Neural progenitor cell (in vitro differentiated cells): ENCODE measurements at regions not wholly inside any gene's neighbourhood (a gene's known extent, or its start where the extent isn't known, plus 50 kb on each side); places are given as distances from the start of the nearest gene placed in this dataset. TPM values are rescaled to one million over a fixed set of nuclear protein-coding genes. Genes with fewer than 3 reads are reported as not detected.
A peak's percentile ranks its signal among the peaks of the same experiment; 100 is the strongest.

Source experiments
- DNase-seq: peaks from one replicate; pipeline ENCODE4 v3.0.0-alpha.2; 2016; ENCODE audit warnings: low spot score
- H2AFZ ChIP-seq: fragments of 200-600 bp; sonication (generic); replicated peaks from 2 replicates; pipeline ENCODE4 v1.6.1; 2016; ENCODE audit warnings: antibody characterized with exemption
- H3F3A ChIP-seq: fragments of 200-600 bp; sonication (generic); 2 replicates; pipeline ENCODE4 v1.6.1; 2016; ENCODE audit warnings: antibody characterized with exemption, low read depth
- H3K27ac ChIP-seq: fragments of 200-600 bp; sonication (generic); 2 replicates; pipeline ENCODE4 v1.5.1; 2016; ENCODE audit warnings: mild to moderate bottlenecking
- H3K27me3 ChIP-seq: fragments of 200-600 bp; sonication (generic); 2 replicates; pipeline ENCODE4 v1.6.1; 2016; ENCODE audit warnings: mild to moderate bottlenecking, moderate library complexity
- H3K36me3 ChIP-seq: fragments of 200-600 bp; sonication (generic); 2 replicates; pipeline ENCODE4 v1.5.1; 2016
- H3K4me1 ChIP-seq: fragments of 200-600 bp; sonication (generic); 2 replicates; pipeline ENCODE4 v1.6.1; 2016; ENCODE audit warnings: mixed run types
- H3K4me2 ChIP-seq: fragments of 200-600 bp; sonication (generic); 2 replicates; pipeline ENCODE4 v1.6.1; 2016
- H3K4me3 ChIP-seq: fragments of 200-600 bp; sonication (generic); 2 replicates; pipeline ENCODE4 v1.5.1; 2016
- H3K79me2 ChIP-seq: fragments of 200-600 bp; sonication (generic); 2 replicates; pipeline ENCODE4 v1.6.1; 2016; ENCODE audit warnings: low read depth
- H3K9ac ChIP-seq: fragments of 200-600 bp; sonication (generic); 2 replicates; pipeline ENCODE4 v1.6.1; 2016
- H3K9me3 ChIP-seq: fragments of 200-600 bp; sonication (generic); 2 replicates; pipeline ENCODE4 v1.5.1; 2016; ENCODE audit warnings: low read depth
- H4K20me1 ChIP-seq: fragments of 200-600 bp; sonication (generic); 2 replicates; pipeline ENCODE4 v1.6.1; 2016; ENCODE audit warnings: low read depth
- H3K27ac Mint-ChIP-seq: 3 replicates; pipeline ENCODE4 v1.8.0; 2021; ENCODE audit warnings: mixed read lengths
- H3K27me3 Mint-ChIP-seq: 2 replicates; pipeline ENCODE4 v1.8.0; 2022; ENCODE audit warnings: low read depth, mild to moderate bottlenecking, inconsistent platforms, moderate library complexity, mixed read lengths; ENCODE audit not compliant: insufficient read depth
- H3K36me3 Mint-ChIP-seq: 3 replicates; pipeline ENCODE4 v1.8.0; 2021; ENCODE audit warnings: mixed read lengths
- H3K4me1 Mint-ChIP-seq: 3 replicates; pipeline ENCODE4 v1.8.0; 2021; ENCODE audit warnings: mixed read lengths
- H3K4me3 Mint-ChIP-seq: 3 replicates; pipeline ENCODE4 v1.8.0; 2021; ENCODE audit warnings: mild to moderate bottlenecking, moderate library complexity, mixed read lengths
- H3K9me3 Mint-ChIP-seq: 3 replicates; pipeline ENCODE4 v1.8.0; 2020; ENCODE audit warnings: mixed read lengths
- EZH2 ChIP-seq: fragments of 200-600 bp; sonication (generic); IDR thresholded peaks from 2 replicates; pipeline ENCODE4 v1.6.1; 2017; ENCODE audit warnings: antibody characterized with exemption, mild to moderate bottlenecking, moderate library complexity
- EZH2phosphoT487 ChIP-seq: fragments of 200-600 bp; sonication (generic); IDR thresholded peaks from 2 replicates; pipeline ENCODE4 v1.6.1; 2017; ENCODE audit warnings: antibody characterized with exemption
- small RNA-seq: library from RNA; depleted of rRNA; stranded (forward); fragments of <200 nt; gene quantifications from one replicate; pipeline ENCODE3, GENCODE V24; 2015
- TF ChIP-seq, protein P1 (sequence below): fragments of 200-600 bp; sonication (generic); IDR thresholded peaks from 2 replicates; pipeline ENCODE4 v1.5.1; 2017; ENCODE audit warnings: antibody characterized with exemption, mild to moderate bottlenecking

DNA sequence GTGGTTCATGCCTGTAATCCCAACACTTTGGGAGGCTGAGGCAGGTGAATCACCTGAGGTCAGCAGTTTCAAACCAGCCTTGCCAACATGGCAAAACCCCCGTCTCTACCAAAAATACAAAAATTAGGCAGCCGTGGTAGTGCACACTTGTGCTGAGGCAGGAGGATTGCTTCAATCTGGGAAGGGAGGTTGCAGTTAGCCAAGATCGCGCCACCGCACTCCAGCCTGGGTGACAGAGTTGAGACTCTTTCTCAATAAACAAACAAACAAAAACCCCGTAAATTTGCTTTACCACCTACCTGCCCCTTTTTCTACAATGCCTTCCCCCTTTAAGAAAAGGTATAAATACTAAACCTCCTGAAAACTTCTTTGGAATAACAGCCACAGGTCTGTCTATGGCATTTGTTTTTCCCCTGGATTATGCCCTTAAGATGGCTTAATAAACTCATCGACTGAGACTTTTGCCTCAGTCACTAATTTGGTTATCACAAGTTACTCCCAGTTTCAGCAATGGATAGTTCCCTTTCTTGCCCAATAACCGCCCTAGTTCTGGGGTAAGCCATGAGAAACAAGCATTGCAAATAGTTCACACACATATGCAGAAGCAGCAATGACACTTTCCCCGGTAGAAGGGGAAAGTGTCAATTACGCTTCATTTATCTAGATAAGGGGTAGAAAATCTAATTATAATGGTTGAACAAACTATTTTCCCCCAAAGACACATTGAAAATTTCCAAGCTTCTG lies 52.8 kb upstream of the SVIL start:
- Histone ChIP-seq H3K9ac (no peak overlapping the region), H3F3A (peaks cover 17% of the 10 kb centered on the region), H3K27me3 (no peaks in the 10 kb centered on the region), H3K36me3 (no peaks in the 10 kb centered on the region), H3K4me1 (peaks cover 14% of the 10 kb centered on the region), H3K79me2 (peaks cover 26% of the 10 kb centered on the region), H3K4me2 (peak overlapping the region; percentile 11), H3K27ac (no peak overlapping the region), H3K9me3 (no peaks in the 10 kb centered on the region), H3K4me3 (no peak overlapping the region), H2AFZ (no peak overlapping the region), H4K20me1 (peaks cover 27% of the 10 kb centered on the region)
- H3K27ac Mint-ChIP-seq = no peak overlapping the region
- DNase-seq = no peak
- H3K36me3 Mint-ChIP-seq = peaks cover 36% of the 10 kb centered on the region
- no peaks in the 10 kb centered on the region for H3K27me3 Mint-ChIP-seq
- peak overlapping the region; percentile 59 for H3K4me3 Mint-ChIP-seq
- peaks cover 37% of the 10 kb centered on the region for H3K4me1 Mint-ChIP-seq
- peaks cover 4% of the 10 kb centered on the region for H3K9me3 Mint-ChIP-seq
- TF ChIP-seq, protein P1, sequence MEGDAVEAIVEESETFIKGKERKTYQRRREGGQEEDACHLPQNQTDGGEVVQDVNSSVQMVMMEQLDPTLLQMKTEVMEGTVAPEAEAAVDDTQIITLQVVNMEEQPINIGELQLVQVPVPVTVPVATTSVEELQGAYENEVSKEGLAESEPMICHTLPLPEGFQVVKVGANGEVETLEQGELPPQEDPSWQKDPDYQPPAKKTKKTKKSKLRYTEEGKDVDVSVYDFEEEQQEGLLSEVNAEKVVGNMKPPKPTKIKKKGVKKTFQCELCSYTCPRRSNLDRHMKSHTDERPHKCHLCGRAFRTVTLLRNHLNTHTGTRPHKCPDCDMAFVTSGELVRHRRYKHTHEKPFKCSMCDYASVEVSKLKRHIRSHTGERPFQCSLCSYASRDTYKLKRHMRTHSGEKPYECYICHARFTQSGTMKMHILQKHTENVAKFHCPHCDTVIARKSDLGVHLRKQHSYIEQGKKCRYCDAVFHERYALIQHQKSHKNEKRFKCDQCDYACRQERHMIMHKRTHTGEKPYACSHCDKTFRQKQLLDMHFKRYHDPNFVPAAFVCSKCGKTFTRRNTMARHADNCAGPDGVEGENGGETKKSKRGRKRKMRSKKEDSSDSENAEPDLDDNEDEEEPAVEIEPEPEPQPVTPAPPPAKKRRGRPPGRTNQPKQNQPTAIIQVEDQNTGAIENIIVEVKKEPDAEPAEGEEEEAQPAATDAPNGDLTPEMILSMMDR = no peak
- TF ChIP-seq EZH2 (no peak), EZH2phosphoT487 (no peak)

DNA sequence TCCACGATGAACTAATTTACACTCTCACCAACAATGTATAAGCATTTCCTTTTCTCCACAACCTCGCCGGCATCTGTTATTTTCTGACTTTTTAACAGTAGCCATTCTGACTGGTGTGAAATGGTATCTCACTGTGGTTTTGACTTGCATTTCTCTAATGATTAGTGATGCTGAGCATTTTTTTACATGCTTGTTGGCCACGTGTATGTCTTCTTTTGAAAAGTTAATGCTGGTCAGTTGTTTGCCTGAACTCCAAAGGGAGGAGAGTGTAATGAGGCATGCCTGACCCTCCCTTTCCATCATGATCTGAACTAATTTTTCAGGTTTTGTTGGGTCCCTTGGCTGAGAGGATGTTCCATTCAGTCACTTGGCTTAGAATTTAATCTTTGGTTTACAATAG lies 50.7 kb upstream of the SVIL start:
- Histone ChIP-seq H3K79me2 (peaks cover 22% of the 10 kb centered on the region), H3K27me3 (no peaks in the 10 kb centered on the region), H3K4me1 (peaks cover 8% of the 10 kb centered on the region), H2AFZ (no peak overlapping the region), H3K9ac (no peak overlapping the region), H3K27ac (no peak overlapping the region), H3K4me3 (no peak overlapping the region), H3K9me3 (no peaks in the 10 kb centered on the region), H3K4me2 (no peak overlapping the region), H4K20me1 (peaks cover 27% of the 10 kb centered on the region), H3F3A (peaks cover 9% of the 10 kb centered on the region), H3K36me3 (no peaks in the 10 kb centered on the region)
- H3K36me3 Mint-ChIP-seq = peaks cover 46% of the 10 kb centered on the region
- no peak overlapping the region for H3K4me3 Mint-ChIP-seq
- DNase-seq = no peak
- no peaks in the 10 kb centered on the region for H3K27me3 Mint-ChIP-seq
- peaks cover 2% of the 10 kb centered on the region for H3K9me3 Mint-ChIP-seq
- peaks cover 35% of the 10 kb centered on the region for H3K4me1 Mint-ChIP-seq
- TF ChIP-seq EZH2phosphoT487 (no peak), EZH2 (no peak)
- TF ChIP-seq, protein P1 = no peak
- H3K27ac Mint-ChIP-seq = no peak overlapping the region

Small RNA genes in the stretch of these regions (small RNA-seq; reads per million reads assigned to genes)
- gene CKS1BP2 (not detected), gene RNU6-908P (not detected)
